ENCODE measurements at regions not wholly inside any gene's neighbourhood (a gene's known extent, or its start where the extent isn't known, plus 50 kb on each side); places are given as distances from the start of the nearest gene placed in this dataset.
"Not testable (repeated sequence)": the region's sequence is repeated elsewhere in the genome, so short reads cannot be mapped to it uniquely, and the experiment has no call there.

DNA sequence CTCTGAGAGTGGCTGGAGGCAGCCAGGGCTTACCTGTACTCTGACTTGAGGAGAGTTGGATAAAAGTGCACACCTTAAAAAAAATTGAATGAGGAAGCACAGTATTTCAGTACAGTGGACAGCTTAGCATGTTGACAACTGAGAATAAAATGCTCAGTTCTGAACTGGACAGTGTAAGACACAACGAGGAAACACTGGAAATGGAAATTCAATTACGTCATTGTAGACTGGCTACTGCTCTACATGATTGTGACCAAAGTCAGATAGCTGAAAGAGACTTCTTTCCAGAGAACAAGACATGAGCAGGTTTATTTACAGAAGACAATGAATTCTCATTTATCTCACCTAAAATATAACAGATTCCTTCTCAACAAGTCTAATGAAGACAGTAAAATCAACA lies 100.1 kb downstream of the CCDC74A start:
- TF ChIP-seq, protein P1, sequence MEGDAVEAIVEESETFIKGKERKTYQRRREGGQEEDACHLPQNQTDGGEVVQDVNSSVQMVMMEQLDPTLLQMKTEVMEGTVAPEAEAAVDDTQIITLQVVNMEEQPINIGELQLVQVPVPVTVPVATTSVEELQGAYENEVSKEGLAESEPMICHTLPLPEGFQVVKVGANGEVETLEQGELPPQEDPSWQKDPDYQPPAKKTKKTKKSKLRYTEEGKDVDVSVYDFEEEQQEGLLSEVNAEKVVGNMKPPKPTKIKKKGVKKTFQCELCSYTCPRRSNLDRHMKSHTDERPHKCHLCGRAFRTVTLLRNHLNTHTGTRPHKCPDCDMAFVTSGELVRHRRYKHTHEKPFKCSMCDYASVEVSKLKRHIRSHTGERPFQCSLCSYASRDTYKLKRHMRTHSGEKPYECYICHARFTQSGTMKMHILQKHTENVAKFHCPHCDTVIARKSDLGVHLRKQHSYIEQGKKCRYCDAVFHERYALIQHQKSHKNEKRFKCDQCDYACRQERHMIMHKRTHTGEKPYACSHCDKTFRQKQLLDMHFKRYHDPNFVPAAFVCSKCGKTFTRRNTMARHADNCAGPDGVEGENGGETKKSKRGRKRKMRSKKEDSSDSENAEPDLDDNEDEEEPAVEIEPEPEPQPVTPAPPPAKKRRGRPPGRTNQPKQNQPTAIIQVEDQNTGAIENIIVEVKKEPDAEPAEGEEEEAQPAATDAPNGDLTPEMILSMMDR (conservative IDR thresholded peaks at IDR 0.05; ENCODE audit: low read length), result not testable (repeated sequence)
- TF ChIP-seq EZH2phosphoT487 (IDR thresholded peaks at IDR 0.05; ENCODE audit: borderline replicate concordance, low read depth, low read length), result not testable (repeated sequence)
